Thyroid gland (tissue), 4 donors: ENCODE measurements at regions not wholly inside any gene's neighbourhood (a gene's known extent, or its start where the extent isn't known, plus 50 kb on each side); places are given as distances from the start of the nearest gene placed in this dataset.

ENCODE experiments used
- DNase-seq, 2 donors: peaks; one replicate each; pipeline ENCODE4 v3.0.0-alpha.2; 2019
- H3K27ac ChIP-seq, 3 donors: fragments of 200-600 bp; sonication (generic); 1 replicate in 2 of 3; 2 replicates in 1 of 3; pipeline ENCODE4 v1.5.1; 2016 to 2019; ENCODE audit warnings: mild to moderate bottlenecking in 1 of 3, moderate library complexity in 1 of 3
- H3K27me3 ChIP-seq: fragments of 200-600 bp; sonication (generic); one replicate; pipeline ENCODE4 v1.5.1; 2019
- H3K36me3 ChIP-seq, 2 donors: fragments of 200-600 bp; sonication (generic); one replicate each; pipeline ENCODE4 v1.5.1; 2016 to 2019
- H3K4me1 ChIP-seq, 2 donors: fragments of 200-600 bp; sonication (generic); one replicate each; pipeline ENCODE4 v1.5.1; 2017 to 2019
- H3K4me3 ChIP-seq, 3 donors: fragments of 200-600 bp; sonication (generic); replicated peaks in 1 of 3; 1 replicate in 2 of 3; 2 replicates in 1 of 3; pipeline ENCODE4 v1.5.1; 2016; ENCODE audit warnings: mild to moderate bottlenecking in 1 of 3
- H3K9me3 ChIP-seq: fragments of 200-600 bp; sonication (generic); one replicate; pipeline ENCODE4 v1.5.1; 2017
- POLR2A ChIP-seq, 2 donors: fragments of 450-650 bp; IDR thresholded peaks; one replicate each; pipeline ENCODE4 v1.6.1; 2017; ENCODE audit warnings: antibody characterized with exemption in 2 of 2, mild to moderate bottlenecking in 2 of 2, moderate library complexity in 1 of 2
- WGBS, 2 donors: methylation state at CpG; one replicate each; pipeline ENCODE4 v1.1.5; 2017; 5-methylcytosine and 5-hydroxymethylcytosine counted together
- intact Hi-C: fragments of 100-400 bp; cut with DNase I; formaldehyde crosslinking; loops from one replicate; pipeline ENCODE4 v1.15.1; 2023
- TF ChIP-seq, protein P1 (sequence below), 6 experiments: fragments of 200-600 bp in 3 of 6; fragments of 450-650 bp in 3 of 6; sonication (generic) in 3 of 6; IDR thresholded peaks; one replicate each; pipeline ENCODE4 v1.5.1; 2016 to 2019; ENCODE audit warnings: antibody characterized with exemption in 6 of 6, mild to moderate bottlenecking in 2 of 6, inconsistent platforms in 1 of 6, moderate library complexity in 1 of 6

DNA sequence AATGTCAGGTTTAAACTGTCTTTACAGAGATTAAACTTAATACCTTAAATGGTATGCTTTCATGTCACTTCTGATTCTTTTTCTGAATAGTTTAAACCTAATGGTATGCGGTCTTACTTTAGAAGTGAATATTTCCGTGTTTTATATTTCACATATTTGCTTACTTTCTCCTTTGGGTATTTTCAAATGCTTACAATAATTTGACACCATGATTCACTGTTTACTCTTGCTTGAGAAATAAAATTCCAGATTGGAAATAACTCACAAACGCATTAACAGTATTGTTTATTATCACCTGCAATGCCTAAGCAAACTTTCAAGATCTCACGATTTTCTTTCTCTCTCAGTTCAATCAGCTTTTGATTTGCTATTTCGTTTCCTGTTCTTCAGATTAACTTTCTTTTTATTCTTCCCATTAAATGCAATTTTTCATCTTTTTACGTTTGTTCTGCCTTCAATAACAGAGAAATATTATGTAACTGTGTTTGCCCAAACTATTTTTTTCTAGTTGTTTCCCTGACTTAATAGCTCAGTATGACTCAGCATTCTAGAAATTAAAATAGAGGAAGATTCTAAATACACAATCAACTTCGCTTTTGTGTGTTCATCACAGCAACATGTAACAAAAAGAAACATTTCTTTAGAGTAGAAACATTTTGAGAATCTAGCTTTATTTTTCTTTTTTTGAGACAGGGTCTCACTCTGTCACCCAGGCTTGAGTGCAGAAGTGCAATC, 955.5 kb upstream of the PRKX start:
- H3K36me3 ChIP-seq: no peaks in the 10 kb centered on the region
- no peaks in the 10 kb centered on the region for H3K9me3 ChIP-seq
- WGBS, 2 donors: 84 to 87% methylated on average over 7 of the region's 7 CpGs
- H3K27me3 ChIP-seq: no peaks in the 10 kb centered on the region
- no peak overlapping the region for H3K27ac ChIP-seq
- H3K4me3 ChIP-seq: no peak overlapping the region
- intact Hi-C loops: no loop called here
- H3K4me1 ChIP-seq: no peaks in the 10 kb centered on the region
- no peak for DNase-seq
- TF ChIP-seq POLR2A (IDR thresholded peaks at IDR 0.05): no peak
- TF ChIP-seq, protein P1, sequence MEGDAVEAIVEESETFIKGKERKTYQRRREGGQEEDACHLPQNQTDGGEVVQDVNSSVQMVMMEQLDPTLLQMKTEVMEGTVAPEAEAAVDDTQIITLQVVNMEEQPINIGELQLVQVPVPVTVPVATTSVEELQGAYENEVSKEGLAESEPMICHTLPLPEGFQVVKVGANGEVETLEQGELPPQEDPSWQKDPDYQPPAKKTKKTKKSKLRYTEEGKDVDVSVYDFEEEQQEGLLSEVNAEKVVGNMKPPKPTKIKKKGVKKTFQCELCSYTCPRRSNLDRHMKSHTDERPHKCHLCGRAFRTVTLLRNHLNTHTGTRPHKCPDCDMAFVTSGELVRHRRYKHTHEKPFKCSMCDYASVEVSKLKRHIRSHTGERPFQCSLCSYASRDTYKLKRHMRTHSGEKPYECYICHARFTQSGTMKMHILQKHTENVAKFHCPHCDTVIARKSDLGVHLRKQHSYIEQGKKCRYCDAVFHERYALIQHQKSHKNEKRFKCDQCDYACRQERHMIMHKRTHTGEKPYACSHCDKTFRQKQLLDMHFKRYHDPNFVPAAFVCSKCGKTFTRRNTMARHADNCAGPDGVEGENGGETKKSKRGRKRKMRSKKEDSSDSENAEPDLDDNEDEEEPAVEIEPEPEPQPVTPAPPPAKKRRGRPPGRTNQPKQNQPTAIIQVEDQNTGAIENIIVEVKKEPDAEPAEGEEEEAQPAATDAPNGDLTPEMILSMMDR (IDR thresholded peaks at IDR 0.05): no peak

DNA sequence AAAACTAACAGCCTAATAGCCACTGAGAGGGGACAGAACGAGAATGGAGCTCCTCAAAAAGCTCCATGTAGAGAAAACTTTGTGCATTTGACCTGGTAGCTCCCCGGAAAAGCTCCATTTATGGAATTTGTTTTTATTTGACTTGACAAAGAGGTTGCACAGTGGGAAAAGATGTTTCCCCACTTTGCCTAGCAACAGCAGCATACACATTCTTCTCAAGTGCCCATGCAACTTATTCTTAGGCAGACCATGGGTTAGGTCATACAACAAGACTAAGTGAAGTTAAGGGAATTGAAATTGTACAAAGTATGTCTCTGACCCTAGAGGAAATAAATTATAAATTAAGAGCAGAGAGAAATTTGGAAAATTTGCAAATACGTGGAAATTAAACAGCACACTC, 949.6 kb upstream of the PRKX start:
- no peaks in the 10 kb centered on the region for H3K9me3 ChIP-seq
- WGBS, 2 donors: 52 to 56% methylated on average over 3 of the region's 3 CpGs
- no peak overlapping the region for H3K27ac ChIP-seq
- TF ChIP-seq, protein P1 (IDR thresholded peaks at IDR 0.05): no peak
- TF ChIP-seq POLR2A (IDR thresholded peaks at IDR 0.05): no peak
- no peak overlapping the region for H3K4me3 ChIP-seq
- no peak for DNase-seq
- intact Hi-C loops: no loop called here
- H3K4me1 ChIP-seq: no peaks in the 10 kb centered on the region
- H3K36me3 ChIP-seq: no peaks in the 10 kb centered on the region
- no peaks in the 10 kb centered on the region for H3K27me3 ChIP-seq

DNA sequence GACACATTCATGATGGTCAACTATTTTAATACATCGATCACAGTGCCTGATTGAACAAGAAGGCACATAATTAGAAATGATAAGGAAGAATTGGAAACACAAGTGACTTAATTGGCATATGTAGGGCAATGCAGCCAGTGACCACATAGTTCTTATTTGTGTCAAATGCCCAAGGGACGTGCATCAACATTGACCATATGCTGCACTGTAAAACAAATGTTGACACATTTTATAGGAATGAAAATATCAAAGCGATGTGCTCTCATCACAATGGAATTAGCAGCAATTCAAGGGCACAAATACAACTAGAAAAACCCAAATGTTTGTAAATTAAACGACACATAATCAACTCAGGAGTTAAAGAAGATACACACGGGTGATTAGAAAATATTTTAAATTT, 948.3 kb upstream of the PRKX start:
- WGBS, 2 donors: 89 to 90% methylated on average over 5 of the region's 5 CpGs
- H3K27me3 ChIP-seq: no peaks in the 10 kb centered on the region
- no peak overlapping the region for H3K4me3 ChIP-seq
- H3K9me3 ChIP-seq: no peaks in the 10 kb centered on the region
- H3K36me3 ChIP-seq: no peaks in the 10 kb centered on the region
- DNase-seq: no peak
- no peak overlapping the region for H3K27ac ChIP-seq
- TF ChIP-seq, protein P1 (IDR thresholded peaks at IDR 0.05): no peak
- TF ChIP-seq POLR2A (IDR thresholded peaks at IDR 0.05): no peak
- no peaks in the 10 kb centered on the region for H3K4me1 ChIP-seq
- intact Hi-C loops: no loop called here

- H3K27me3 ChIP-seq: no peaks in the 10 kb centered on the region
- intact Hi-C loops: no loop called here
- H3K27ac ChIP-seq: no peak overlapping the region
- no peaks in the 10 kb centered on the region for H3K36me3 ChIP-seq
- 76 to 85% methylated on average over 6 of the region's 6 CpGs for WGBS, 2 donors
- no peak for TF ChIP-seq POLR2A (IDR thresholded peaks at IDR 0.05)
- TF ChIP-seq, protein P1 (IDR thresholded peaks at IDR 0.05): no peak
- H3K4me3 ChIP-seq: no peak overlapping the region
- H3K4me1 ChIP-seq: no peaks in the 10 kb centered on the region
- no peaks in the 10 kb centered on the region for H3K9me3 ChIP-seq
- DNase-seq: no peak
Observed at GRCh38 chrX:4656419-4656818, 943.0 kb upstream of the PRKX start.

DNA sequence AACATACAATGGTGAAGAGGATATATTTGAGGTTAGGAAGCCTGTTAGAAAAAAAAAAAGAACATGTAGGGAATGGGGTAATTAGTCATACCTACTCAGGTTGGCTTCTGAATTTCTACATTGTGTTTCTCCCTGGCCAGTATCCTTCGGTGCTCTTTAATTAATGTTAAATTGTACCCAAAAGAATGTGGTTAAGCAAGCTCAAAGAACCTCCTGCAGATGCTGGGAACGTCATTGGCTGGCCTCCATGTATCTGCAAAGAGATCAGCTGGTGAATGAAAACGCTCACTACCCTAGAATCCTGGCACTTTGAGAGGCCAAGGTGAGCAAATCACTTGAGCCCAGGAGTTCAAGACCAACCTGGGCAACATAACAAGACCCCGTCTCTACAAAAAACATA, 942.3 kb upstream of the PRKX start:
- intact Hi-C loops: no loop called here
- H3K27ac ChIP-seq: no peak overlapping the region
- no peaks in the 10 kb centered on the region for H3K9me3 ChIP-seq
- no peak overlapping the region for H3K4me3 ChIP-seq
- TF ChIP-seq POLR2A (IDR thresholded peaks at IDR 0.05): no peak
- TF ChIP-seq, protein P1 (IDR thresholded peaks at IDR 0.05): no peak
- no peak for DNase-seq
- H3K36me3 ChIP-seq: no peaks in the 10 kb centered on the region
- 32 to 46% methylated on average over 4 of the region's 4 CpGs for WGBS, 2 donors
- no peaks in the 10 kb centered on the region for H3K4me1 ChIP-seq
- H3K27me3 ChIP-seq: no peaks in the 10 kb centered on the region
